ENCODE measurements at regions not wholly inside any gene's neighbourhood (a gene's known extent, or its start where the extent isn't known, plus 50 kb on each side); places are given as distances from the start of the nearest gene placed in this dataset.

DNA sequence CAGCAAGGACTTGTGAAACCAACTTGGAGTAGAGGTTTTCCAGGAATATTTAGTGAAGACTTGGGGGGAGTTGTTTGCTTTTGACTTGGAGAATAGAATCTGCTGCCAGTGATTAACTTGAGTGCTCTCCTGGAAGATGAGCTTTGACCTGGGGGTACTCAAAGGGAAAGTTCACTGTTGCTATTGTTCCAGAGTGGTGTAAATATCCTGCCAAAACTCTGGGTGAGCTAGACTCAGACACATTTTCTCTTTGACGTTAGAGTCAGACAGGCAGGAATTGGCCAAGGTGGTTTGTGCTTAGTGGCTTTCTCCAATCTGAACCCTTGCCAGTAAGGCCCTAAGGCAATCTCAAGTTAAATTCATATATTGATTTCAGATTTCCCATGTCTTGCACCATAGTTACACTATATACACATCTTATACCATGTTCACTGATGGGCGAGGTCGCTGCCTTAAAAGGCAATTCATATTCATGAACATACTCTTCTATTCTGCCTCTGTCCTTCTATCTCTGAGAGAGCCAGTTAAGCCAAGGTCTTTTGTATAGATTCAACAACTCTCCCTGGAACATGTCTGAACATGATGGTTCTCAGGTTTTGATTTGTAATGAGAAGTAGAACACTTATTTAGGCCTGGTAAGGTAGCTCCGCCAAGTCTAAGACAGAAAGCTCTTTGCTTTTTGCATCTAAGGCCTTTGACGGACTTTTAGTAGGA lies 204.6 kb upstream of the SLC38A2 start:
- CTCF ChIA-PET = interaction anchor here (0.6 kb wide), 1 partner anchor 421 kb away, joined by 3 read pairs; no protein-coding TSS in a partner anchor
- H3K4me3 ChIP-seq (ENCODE audit: low read depth, low read length) = no peak overlapping the region
- 0 out of 2 replicates have a peak, but pooled peaks cover 2% of the 10 kb centered on the region for H3K9me3 ChIP-seq
- H3K4me3 Mint-ChIP-seq (ENCODE audit: unreplicated experiment) = no peak overlapping the region
- no peak overlapping the region for H3K27ac Mint-ChIP-seq (ENCODE audit: unreplicated experiment)
- no peaks in the 10 kb centered on the region for H3K36me3 Mint-ChIP-seq (ENCODE audit: insufficient read depth, unreplicated experiment)
- no TSS peak for BruUV-seq (replicated peaks)
- intact Hi-C loops (cut with micrococcal nuclease; ENCODE audit: unreplicated experiment) = no loop called here
- no peaks in the 10 kb centered on the region for H3K4me1 ChIP-seq
- H3K9me3 Mint-ChIP-seq (ENCODE audit: unreplicated experiment) = no peaks in the 10 kb centered on the region
- POLR2A ChIA-PET = interaction anchor here (0.7 kb wide), 1 partner anchor 102 kb away, joined by 13 read pairs; no protein-coding TSS in a partner anchor
- no peaks in the 10 kb centered on the region for H3K27me3 Mint-ChIP-seq (ENCODE audit: insufficient read depth, unreplicated experiment)
- no peaks in the 10 kb centered on the region for H3K27me3 ChIP-seq (replicated peaks; ENCODE audit: control insufficient read depth, insufficient read depth, low read length)
- H3K4me1 Mint-ChIP-seq (ENCODE audit: low read depth, unreplicated experiment) = peaks cover 4% of the 10 kb centered on the region
- no peaks in the 10 kb centered on the region for H3K36me3 ChIP-seq (ENCODE audit: control insufficient read depth, insufficient read depth, low read length)
- TF ChIP-seq, protein P1, sequence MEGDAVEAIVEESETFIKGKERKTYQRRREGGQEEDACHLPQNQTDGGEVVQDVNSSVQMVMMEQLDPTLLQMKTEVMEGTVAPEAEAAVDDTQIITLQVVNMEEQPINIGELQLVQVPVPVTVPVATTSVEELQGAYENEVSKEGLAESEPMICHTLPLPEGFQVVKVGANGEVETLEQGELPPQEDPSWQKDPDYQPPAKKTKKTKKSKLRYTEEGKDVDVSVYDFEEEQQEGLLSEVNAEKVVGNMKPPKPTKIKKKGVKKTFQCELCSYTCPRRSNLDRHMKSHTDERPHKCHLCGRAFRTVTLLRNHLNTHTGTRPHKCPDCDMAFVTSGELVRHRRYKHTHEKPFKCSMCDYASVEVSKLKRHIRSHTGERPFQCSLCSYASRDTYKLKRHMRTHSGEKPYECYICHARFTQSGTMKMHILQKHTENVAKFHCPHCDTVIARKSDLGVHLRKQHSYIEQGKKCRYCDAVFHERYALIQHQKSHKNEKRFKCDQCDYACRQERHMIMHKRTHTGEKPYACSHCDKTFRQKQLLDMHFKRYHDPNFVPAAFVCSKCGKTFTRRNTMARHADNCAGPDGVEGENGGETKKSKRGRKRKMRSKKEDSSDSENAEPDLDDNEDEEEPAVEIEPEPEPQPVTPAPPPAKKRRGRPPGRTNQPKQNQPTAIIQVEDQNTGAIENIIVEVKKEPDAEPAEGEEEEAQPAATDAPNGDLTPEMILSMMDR (IDR thresholded peaks at IDR 0.05; ENCODE audit: insufficient read depth in 1 of 2, low read depth in 1 of 2, low read length in 1 of 2, severe bottlenecking in 1 of 2, unreplicated experiment in 1 of 2) = no peak
- no peak for DNase-seq

DNA sequence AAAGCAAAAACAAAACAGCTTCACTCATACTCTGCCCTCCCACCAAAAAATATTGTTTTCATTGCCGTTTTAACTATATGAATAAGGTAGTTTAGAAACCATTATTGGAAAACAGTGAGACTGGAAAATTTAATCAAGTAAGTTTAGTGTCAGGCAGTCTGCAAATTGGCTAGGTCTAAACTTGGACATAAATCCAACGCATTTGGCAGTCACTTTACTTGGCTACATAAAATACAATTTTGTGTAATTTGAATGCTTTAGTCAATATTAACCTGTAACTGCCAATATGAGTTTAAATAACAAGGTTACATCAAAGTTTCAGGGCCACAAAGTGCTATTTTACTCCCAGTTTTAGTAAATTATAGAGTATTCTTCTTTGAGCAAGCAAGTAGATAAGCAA lies 202.3 kb upstream of the SLC38A2 start:
- Histone ChIP-seq H3K4me3 (ENCODE audit: low read depth, low read length) (no peak overlapping the region), H3K36me3 (ENCODE audit: control insufficient read depth, insufficient read depth, low read length) (no peaks in the 10 kb centered on the region), H3K27me3 (replicated peaks; ENCODE audit: control insufficient read depth, insufficient read depth, low read length) (no peaks in the 10 kb centered on the region), H3K4me1 (no peaks in the 10 kb centered on the region), H3K9me3 (no peaks in the 10 kb centered on the region)
- no peaks in the 10 kb centered on the region for H3K9me3 Mint-ChIP-seq (ENCODE audit: unreplicated experiment)
- H3K4me3 Mint-ChIP-seq (ENCODE audit: unreplicated experiment) = no peak overlapping the region
- POLR2A ChIA-PET = no interaction called here
- CTCF ChIA-PET = no interaction called here
- H3K27ac Mint-ChIP-seq (ENCODE audit: unreplicated experiment) = no peak overlapping the region
- H3K27me3 Mint-ChIP-seq (ENCODE audit: insufficient read depth, unreplicated experiment) = no peaks in the 10 kb centered on the region
- intact Hi-C loops (cut with micrococcal nuclease; ENCODE audit: unreplicated experiment) = no loop called here
- no peaks in the 10 kb centered on the region for H3K36me3 Mint-ChIP-seq (ENCODE audit: insufficient read depth, unreplicated experiment)
- no peak for DNase-seq
- peaks cover 4% of the 10 kb centered on the region for H3K4me1 Mint-ChIP-seq (ENCODE audit: low read depth, unreplicated experiment)
- TF ChIP-seq, protein P1 (IDR thresholded peaks at IDR 0.05; ENCODE audit: insufficient read depth in 1 of 2, low read depth in 1 of 2, low read length in 1 of 2, severe bottlenecking in 1 of 2, unreplicated experiment in 1 of 2) = no peak
- BruUV-seq (replicated peaks) = no TSS peak

- peaks cover 10% of the 10 kb centered on the region for H3K9me3 Mint-ChIP-seq (ENCODE audit: unreplicated experiment)
- Histone ChIP-seq H3K9me3 (peaks cover 6% of the 10 kb centered on the region), H3K4me3 (ENCODE audit: low read depth, low read length) (no peak overlapping the region), H3K36me3 (ENCODE audit: control insufficient read depth, insufficient read depth, low read length) (no peaks in the 10 kb centered on the region), H3K4me1 (no peaks in the 10 kb centered on the region), H3K27me3 (replicated peaks; ENCODE audit: control insufficient read depth, insufficient read depth, low read length) (no peaks in the 10 kb centered on the region)
- no peak for DNase-seq
- ChIA-PET POLR2A (no interaction called here), CTCF (no interaction called here)
- no peak overlapping the region for H3K27ac Mint-ChIP-seq (ENCODE audit: unreplicated experiment)
- TF ChIP-seq, protein P1 (IDR thresholded peaks at IDR 0.05; ENCODE audit: insufficient read depth in 1 of 2, low read depth in 1 of 2, low read length in 1 of 2, severe bottlenecking in 1 of 2, unreplicated experiment in 1 of 2) = no peak
- H3K27me3 Mint-ChIP-seq (ENCODE audit: insufficient read depth, unreplicated experiment) = no peaks in the 10 kb centered on the region
- BruUV-seq (replicated peaks) = no TSS peak
- intact Hi-C loops (cut with micrococcal nuclease; ENCODE audit: unreplicated experiment) = no loop called here
- no peak overlapping the region for H3K4me3 Mint-ChIP-seq (ENCODE audit: unreplicated experiment)
- no peaks in the 10 kb centered on the region for H3K36me3 Mint-ChIP-seq (ENCODE audit: insufficient read depth, unreplicated experiment)
- no peaks in the 10 kb centered on the region for H3K4me1 Mint-ChIP-seq (ENCODE audit: low read depth, unreplicated experiment)
Measured at GRCh38 chr12:46573347-46573658, 200.7 kb upstream of the SLC38A2 start.
